ENCODE measurements at regions not wholly inside any gene's neighbourhood (a gene's known extent, or its start where the extent isn't known, plus 50 kb on each side); places are given as distances from the start of the nearest gene placed in this dataset.

GRCh38 chr10:79883986-79884385, 57.4 kb downstream of the NUTM2E start:
- no peak for FAIRE-seq
- no peaks in the 10 kb centered on the region for H3K9me3 ChIP-seq
- H3K27ac ChIP-seq = no peak overlapping the region
- no peak overlapping the region for H3K4me3 ChIP-seq
- ChIA-PET POLR2A (no interaction called here), CTCF (no interaction called here)
- DNase-seq (ENCODE audit: low read depth in 1 of 2, low spot score in 1 of 2) = no peak
- ATAC-seq = no peak
- H3K4me2 ChIP-seq = no peak overlapping the region
- H3K4me1 ChIP-seq = no peaks in the 10 kb centered on the region
- TF ChIP-seq CHD2 (IDR thresholded peaks at IDR 0.05; ENCODE audit: low read length, partially characterized antibody) (no peak), ESRRA (IDR thresholded peaks at IDR 0.05; ENCODE audit: borderline replicate concordance, low read length) (no peak), HOXA7 (CRISPR knock-in tag; IDR thresholded peaks at IDR 0.05) (no peak), GATA3 (IDR thresholded peaks at IDR 0.05; ENCODE audit: borderline replicate concordance) (no peak), REST (IDR thresholded peaks at IDR 0.05) (no peak), NFE2L2 (conservative IDR thresholded peaks at IDR 0.05; ENCODE audit: low read length) (no peak), FOSB (CRISPR knock-in tag; IDR thresholded peaks at IDR 0.05) (no peak), JUNB (IDR thresholded peaks at IDR 0.05) (no peak), CBX2 (IDR thresholded peaks at IDR 0.05; ENCODE audit: borderline replicate concordance, low read depth) (no peak), MAX (IDR thresholded peaks at IDR 0.05) (no peak)
- WGBS (ENCODE audit: missing lambda C conversion rate) = 23% methylated on average over 3 of the region's 3 CpGs

GRCh38 chr10:79886345-79886744, 59.8 kb downstream of the NUTM2E start:
- Histone ChIP-seq H3K9me3 (no peaks in the 10 kb centered on the region), H3K4me3 (no peak overlapping the region), H3K4me1 (no peaks in the 10 kb centered on the region), H3K4me2 (no peak overlapping the region), H3K27ac (no peak overlapping the region)
- ChIA-PET POLR2A (no interaction called here), CTCF (no interaction called here)
- 3% methylated on average over 1 of the region's 1 CpG for WGBS (ENCODE audit: missing lambda C conversion rate)
- ATAC-seq (no peak), DNase-seq (ENCODE audit: low read depth in 1 of 2, low spot score in 1 of 2) (no peak), FAIRE-seq (peak; percentile 18)
- no peak for TF ChIP-seq HOXB13 (CRISPR knock-in tag; IDR thresholded peaks at IDR 0.05; ENCODE audit: low read depth)
- no peak for TF ChIP-seq RARB (CRISPR knock-in tag; IDR thresholded peaks at IDR 0.05)
- no peak for TF ChIP-seq SMC3 (IDR thresholded peaks at IDR 0.05)
- TF ChIP-seq POLR2AphosphoS2 (conservative IDR thresholded peaks at IDR 0.05; ENCODE audit: low read length) = no peak
- no peak for TF ChIP-seq RNF2 (IDR thresholded peaks at IDR 0.05; ENCODE audit: borderline replicate concordance, low read depth)
- no peak for TF ChIP-seq MAFK (IDR thresholded peaks at IDR 0.05; ENCODE audit: partially characterized antibody)
- TF ChIP-seq ZFP36 (IDR thresholded peaks at IDR 0.05; ENCODE audit: borderline replicate concordance, partially characterized antibody) = no peak
- TF ChIP-seq USF2 (IDR thresholded peaks at IDR 0.05) = no peak
- no peak for TF ChIP-seq MAX (IDR thresholded peaks at IDR 0.05)
- no peak for TF ChIP-seq CEBPB (IDR thresholded peaks at IDR 0.05)
- no peak for TF ChIP-seq HEYL (CRISPR knock-in tag; IDR thresholded peaks at IDR 0.05)
- TF ChIP-seq ZNF302 (CRISPR knock-in tag; IDR thresholded peaks at IDR 0.05) = no peak
- no peak for TF ChIP-seq MYC (IDR thresholded peaks at IDR 0.05; ENCODE audit: borderline replicate concordance, low read length)
- no peak for TF ChIP-seq HDAC2 (IDR thresholded peaks at IDR 0.05)
- TF ChIP-seq FOSL2 (IDR thresholded peaks at IDR 0.05) = no peak
- TF ChIP-seq FOSL2 (CRISPR knock-in tag; IDR thresholded peaks at IDR 0.05) = no peak
- no peak for TF ChIP-seq ELK1 (IDR thresholded peaks at IDR 0.05; ENCODE audit: low read depth, low read length)
